WTC11 (cell line): ENCODE measurements at regions not wholly inside any gene's neighbourhood (a gene's known extent, or its start where the extent isn't known, plus 50 kb on each side); places are given as distances from the start of the nearest gene placed in this dataset.

Experiments
- ATAC-seq: fragments of 200-7000 bp; cut with Tn5 transposase; 2 replicates; pipeline ENCODE4 v1.10.0; 2021; ENCODE audit warnings: mild to moderate bottlenecking, moderate library complexity
- CTCF ChIA-PET: fragments of 300-600 bp; sonication (Branson Sonifier 250); formaldehyde crosslinking; loops from one replicate; lab custom pipeline; 2021; ENCODE audit warnings: antibody characterized with exemption; lab: Charles Lee
- POLR2A ChIA-PET: fragments of 350-600 bp; sonication (Branson Sonifier 250); formaldehyde crosslinking; loops from one replicate; lab custom pipeline; 2021; ENCODE audit warnings: antibody characterized with exemption; lab: Charles Lee
- DNase-seq: peaks from one replicate; pipeline ENCODE4 v3.0.0; 2021; ENCODE audit warnings: low spot score
- H3K27ac Mint-ChIP-seq: 2 replicates; pipeline ENCODE4 v1.8.0; 2021; ENCODE audit warnings: mixed read lengths
- H3K27me3 Mint-ChIP-seq: 2 replicates; pipeline ENCODE4 v1.8.0; 2021; ENCODE audit warnings: low read depth, mild to moderate bottlenecking, moderate library complexity, mixed read lengths
- H3K36me3 Mint-ChIP-seq: 2 replicates; pipeline ENCODE4 v1.8.0; 2021; ENCODE audit warnings: mixed read lengths
- H3K4me1 Mint-ChIP-seq: 2 replicates; pipeline ENCODE4 v1.8.0; 2022; ENCODE audit warnings: mixed read lengths
- H3K4me3 Mint-ChIP-seq: 2 replicates; pipeline ENCODE4 v1.8.0; 2021; ENCODE audit warnings: mild to moderate bottlenecking, moderate library complexity, mixed read lengths
- H3K9me3 Mint-ChIP-seq: 2 replicates; pipeline ENCODE4 v1.8.0; 2021; ENCODE audit warnings: mixed read lengths
- FOXK1 ChIP-seq: sonication (generic); formaldehyde crosslinking; IDR thresholded peaks from 2 replicates; pipeline ENCODE4 v1.8.0; 2022; ENCODE audit warnings: mild to moderate bottlenecking, moderate library complexity, missing genetic modification reagents
- GABPB1 ChIP-seq: sonication (generic); formaldehyde crosslinking; IDR thresholded peaks from 2 replicates; pipeline ENCODE4 v1.8.1; 2023; ENCODE audit warnings: mild to moderate bottlenecking, missing genetic modification reagents
- HMGA2 ChIP-seq: fragments of 250-450 bp; sonication (Bioruptor Pico); IDR thresholded peaks from 2 replicates; pipeline ENCODE4 v1.4.0; 2021; ENCODE audit warnings: mild to moderate bottlenecking, moderate library complexity
- NFYB ChIP-seq: sonication (generic); formaldehyde crosslinking; conservative IDR thresholded peaks from 2 replicates; pipeline ENCODE4 v1.8.0; 2022; ENCODE audit warnings: low read depth, missing genetic modification reagents
- OVOL2 ChIP-seq: fragments of 250-450 bp; sonication (Bioruptor Pico); IDR thresholded peaks from 2 replicates; pipeline ENCODE4 v1.9.0; 2021; ENCODE audit warnings: mild to moderate bottlenecking, borderline replicate concordance
- SMAD3 ChIP-seq: sonication (generic); formaldehyde crosslinking; IDR thresholded peaks from 2 replicates; pipeline ENCODE4 v1.8.0; 2022; ENCODE audit warnings: missing genetic modification reagents, mild to moderate bottlenecking, borderline replicate concordance
- TCF7 ChIP-seq: sonication (generic); formaldehyde crosslinking; IDR thresholded peaks from 2 replicates; pipeline ENCODE4 v1.8.0; 2022; ENCODE audit warnings: mild to moderate bottlenecking, low read depth, missing genetic modification reagents, moderate library complexity
- TP53 ChIP-seq: sonication (generic); formaldehyde crosslinking; IDR thresholded peaks from 2 replicates; pipeline ENCODE4 v1.8.1; 2023; ENCODE audit warnings: mild to moderate bottlenecking, missing genetic modification reagents
- ZNF138 ChIP-seq: sonication (generic); formaldehyde crosslinking; conservative IDR thresholded peaks from 2 replicates; pipeline ENCODE4 v1.8.1; 2022; ENCODE audit warnings: mild to moderate bottlenecking, moderate library complexity, missing genetic modification reagents
- ZNF232 ChIP-seq: sonication (generic); formaldehyde crosslinking; IDR thresholded peaks from 2 replicates; pipeline ENCODE4 v1.8.0; 2022; ENCODE audit warnings: mild to moderate bottlenecking, missing genetic modification reagents
- ZNF263 ChIP-seq: sonication (generic); formaldehyde crosslinking; IDR thresholded peaks from 2 replicates; pipeline ENCODE4 v1.8.1; 2022; ENCODE audit warnings: low read depth, mild to moderate bottlenecking, moderate library complexity, missing genetic modification reagents
- ZNF317 ChIP-seq: sonication (generic); formaldehyde crosslinking; IDR thresholded peaks from 2 replicates; pipeline ENCODE4 v1.8.1; 2023; ENCODE audit warnings: low read depth, mild to moderate bottlenecking, moderate library complexity, missing genetic modification reagents, borderline replicate concordance
- ZNF396 ChIP-seq: fragments of 250-450 bp; sonication (Bioruptor Pico); IDR thresholded peaks from 2 replicates; pipeline ENCODE4 v1.8.0; 2021; ENCODE audit warnings: mild to moderate bottlenecking, moderate library complexity, borderline replicate concordance
- ZNF423 ChIP-seq: fragments of 250-450 bp; sonication (Bioruptor Pico); IDR thresholded peaks from 2 replicates; pipeline ENCODE4 v2.1.2; 2022; ENCODE audit warnings: mild to moderate bottlenecking, moderate library complexity
- TF ChIP-seq, protein P1 (sequence below): sonication (generic); formaldehyde crosslinking; IDR thresholded peaks from 2 replicates; pipeline ENCODE4 v1.8.1; 2023; ENCODE audit warnings: mild to moderate bottlenecking, missing genetic modification reagents, borderline replicate concordance
- TF ChIP-seq, protein P2 (sequence below): sonication (generic); formaldehyde crosslinking; IDR thresholded peaks from 2 replicates; pipeline ENCODE4 v1.8.0; 2023; ENCODE audit warnings: mild to moderate bottlenecking, missing genetic modification reagents
- TF ChIP-seq, protein P3 (sequence below): fragments of 250-450 bp; sonication (Bioruptor Pico); IDR thresholded peaks from 2 replicates; pipeline ENCODE4 v1.9.0; 2021; ENCODE audit warnings: mild to moderate bottlenecking, borderline replicate concordance
- TF ChIP-seq, protein P4 (sequence below): fragments of 250-450 bp; sonication (Bioruptor Pico); conservative IDR thresholded peaks from 2 replicates; pipeline ENCODE4 v1.9.0; 2021; ENCODE audit warnings: mild to moderate bottlenecking
- TF ChIP-seq, protein P5 (sequence below): fragments of 250-450 bp; sonication (Bioruptor Pico); IDR thresholded peaks from 2 replicates; pipeline ENCODE4 v1.8.0; 2021; ENCODE audit warnings: mild to moderate bottlenecking
- TF ChIP-seq, protein P6 (sequence below): sonication (generic); formaldehyde crosslinking; IDR thresholded peaks from 2 replicates; pipeline ENCODE4 v1.8.1; 2022; ENCODE audit warnings: missing genetic modification reagents, borderline replicate concordance

DNA sequence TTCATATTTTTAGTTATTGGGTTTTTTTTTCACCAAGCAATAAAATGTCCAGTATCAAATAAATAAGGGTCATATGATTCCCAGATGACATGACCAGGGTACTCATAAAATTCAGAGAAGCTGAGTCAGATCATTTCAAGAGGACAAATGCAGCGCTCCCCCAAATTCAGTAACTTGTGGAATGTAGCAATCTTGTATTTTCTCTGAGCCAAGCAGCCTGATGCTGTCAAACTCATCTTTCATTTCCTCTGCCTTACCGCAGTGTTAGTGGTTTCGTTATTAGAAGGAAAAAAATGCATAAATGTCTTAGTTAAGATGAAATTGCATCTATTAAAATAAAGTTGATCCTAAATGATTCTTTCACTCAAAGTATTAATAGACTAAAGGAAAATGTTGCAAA, 57.8 kb upstream of the EDN1 start (continued):
- TF ChIP-seq, protein P1, sequence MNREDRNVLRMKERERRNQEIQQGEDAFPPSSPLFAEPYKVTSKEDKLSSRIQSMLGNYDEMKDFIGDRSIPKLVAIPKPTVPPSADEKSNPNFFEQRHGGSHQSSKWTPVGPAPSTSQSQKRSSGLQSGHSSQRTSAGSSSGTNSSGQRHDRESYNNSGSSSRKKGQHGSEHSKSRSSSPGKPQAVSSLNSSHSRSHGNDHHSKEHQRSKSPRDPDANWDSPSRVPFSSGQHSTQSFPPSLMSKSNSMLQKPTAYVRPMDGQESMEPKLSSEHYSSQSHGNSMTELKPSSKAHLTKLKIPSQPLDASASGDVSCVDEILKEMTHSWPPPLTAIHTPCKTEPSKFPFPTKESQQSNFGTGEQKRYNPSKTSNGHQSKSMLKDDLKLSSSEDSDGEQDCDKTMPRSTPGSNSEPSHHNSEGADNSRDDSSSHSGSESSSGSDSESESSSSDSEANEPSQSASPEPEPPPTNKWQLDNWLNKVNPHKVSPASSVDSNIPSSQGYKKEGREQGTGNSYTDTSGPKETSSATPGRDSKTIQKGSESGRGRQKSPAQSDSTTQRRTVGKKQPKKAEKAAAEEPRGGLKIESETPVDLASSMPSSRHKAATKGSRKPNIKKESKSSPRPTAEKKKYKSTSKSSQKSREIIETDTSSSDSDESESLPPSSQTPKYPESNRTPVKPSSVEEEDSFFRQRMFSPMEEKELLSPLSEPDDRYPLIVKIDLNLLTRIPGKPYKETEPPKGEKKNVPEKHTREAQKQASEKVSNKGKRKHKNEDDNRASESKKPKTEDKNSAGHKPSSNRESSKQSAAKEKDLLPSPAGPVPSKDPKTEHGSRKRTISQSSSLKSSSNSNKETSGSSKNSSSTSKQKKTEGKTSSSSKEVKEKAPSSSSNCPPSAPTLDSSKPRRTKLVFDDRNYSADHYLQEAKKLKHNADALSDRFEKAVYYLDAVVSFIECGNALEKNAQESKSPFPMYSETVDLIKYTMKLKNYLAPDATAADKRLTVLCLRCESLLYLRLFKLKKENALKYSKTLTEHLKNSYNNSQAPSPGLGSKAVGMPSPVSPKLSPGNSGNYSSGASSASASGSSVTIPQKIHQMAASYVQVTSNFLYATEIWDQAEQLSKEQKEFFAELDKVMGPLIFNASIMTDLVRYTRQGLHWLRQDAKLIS (CRISPR knock-in tag) = no peak
- TF ChIP-seq SMAD3 (no peak), TCF7 (CRISPR knock-in tag) (no peak), ZNF138 (CRISPR knock-in tag) (no peak), TP53 (CRISPR knock-in tag) (no peak), OVOL2 (CRISPR knock-in tag) (no peak), HMGA2 (no peak), ZNF396 (no peak), GABPB1 (CRISPR knock-in tag) (no peak), NFYB (no peak), ZNF423 (CRISPR knock-in tag) (no peak)
- TF ChIP-seq, protein P2, sequence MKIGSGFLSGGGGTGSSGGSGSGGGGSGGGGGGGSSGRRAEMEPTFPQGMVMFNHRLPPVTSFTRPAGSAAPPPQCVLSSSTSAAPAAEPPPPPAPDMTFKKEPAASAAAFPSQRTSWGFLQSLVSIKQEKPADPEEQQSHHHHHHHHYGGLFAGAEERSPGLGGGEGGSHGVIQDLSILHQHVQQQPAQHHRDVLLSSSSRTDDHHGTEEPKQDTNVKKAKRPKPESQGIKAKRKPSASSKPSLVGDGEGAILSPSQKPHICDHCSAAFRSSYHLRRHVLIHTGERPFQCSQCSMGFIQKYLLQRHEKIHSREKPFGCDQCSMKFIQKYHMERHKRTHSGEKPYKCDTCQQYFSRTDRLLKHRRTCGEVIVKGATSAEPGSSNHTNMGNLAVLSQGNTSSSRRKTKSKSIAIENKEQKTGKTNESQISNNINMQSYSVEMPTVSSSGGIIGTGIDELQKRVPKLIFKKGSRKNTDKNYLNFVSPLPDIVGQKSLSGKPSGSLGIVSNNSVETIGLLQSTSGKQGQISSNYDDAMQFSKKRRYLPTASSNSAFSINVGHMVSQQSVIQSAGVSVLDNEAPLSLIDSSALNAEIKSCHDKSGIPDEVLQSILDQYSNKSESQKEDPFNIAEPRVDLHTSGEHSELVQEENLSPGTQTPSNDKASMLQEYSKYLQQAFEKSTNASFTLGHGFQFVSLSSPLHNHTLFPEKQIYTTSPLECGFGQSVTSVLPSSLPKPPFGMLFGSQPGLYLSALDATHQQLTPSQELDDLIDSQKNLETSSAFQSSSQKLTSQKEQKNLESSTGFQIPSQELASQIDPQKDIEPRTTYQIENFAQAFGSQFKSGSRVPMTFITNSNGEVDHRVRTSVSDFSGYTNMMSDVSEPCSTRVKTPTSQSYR (CRISPR knock-in tag) = no peak
- TF ChIP-seq, protein P3, sequence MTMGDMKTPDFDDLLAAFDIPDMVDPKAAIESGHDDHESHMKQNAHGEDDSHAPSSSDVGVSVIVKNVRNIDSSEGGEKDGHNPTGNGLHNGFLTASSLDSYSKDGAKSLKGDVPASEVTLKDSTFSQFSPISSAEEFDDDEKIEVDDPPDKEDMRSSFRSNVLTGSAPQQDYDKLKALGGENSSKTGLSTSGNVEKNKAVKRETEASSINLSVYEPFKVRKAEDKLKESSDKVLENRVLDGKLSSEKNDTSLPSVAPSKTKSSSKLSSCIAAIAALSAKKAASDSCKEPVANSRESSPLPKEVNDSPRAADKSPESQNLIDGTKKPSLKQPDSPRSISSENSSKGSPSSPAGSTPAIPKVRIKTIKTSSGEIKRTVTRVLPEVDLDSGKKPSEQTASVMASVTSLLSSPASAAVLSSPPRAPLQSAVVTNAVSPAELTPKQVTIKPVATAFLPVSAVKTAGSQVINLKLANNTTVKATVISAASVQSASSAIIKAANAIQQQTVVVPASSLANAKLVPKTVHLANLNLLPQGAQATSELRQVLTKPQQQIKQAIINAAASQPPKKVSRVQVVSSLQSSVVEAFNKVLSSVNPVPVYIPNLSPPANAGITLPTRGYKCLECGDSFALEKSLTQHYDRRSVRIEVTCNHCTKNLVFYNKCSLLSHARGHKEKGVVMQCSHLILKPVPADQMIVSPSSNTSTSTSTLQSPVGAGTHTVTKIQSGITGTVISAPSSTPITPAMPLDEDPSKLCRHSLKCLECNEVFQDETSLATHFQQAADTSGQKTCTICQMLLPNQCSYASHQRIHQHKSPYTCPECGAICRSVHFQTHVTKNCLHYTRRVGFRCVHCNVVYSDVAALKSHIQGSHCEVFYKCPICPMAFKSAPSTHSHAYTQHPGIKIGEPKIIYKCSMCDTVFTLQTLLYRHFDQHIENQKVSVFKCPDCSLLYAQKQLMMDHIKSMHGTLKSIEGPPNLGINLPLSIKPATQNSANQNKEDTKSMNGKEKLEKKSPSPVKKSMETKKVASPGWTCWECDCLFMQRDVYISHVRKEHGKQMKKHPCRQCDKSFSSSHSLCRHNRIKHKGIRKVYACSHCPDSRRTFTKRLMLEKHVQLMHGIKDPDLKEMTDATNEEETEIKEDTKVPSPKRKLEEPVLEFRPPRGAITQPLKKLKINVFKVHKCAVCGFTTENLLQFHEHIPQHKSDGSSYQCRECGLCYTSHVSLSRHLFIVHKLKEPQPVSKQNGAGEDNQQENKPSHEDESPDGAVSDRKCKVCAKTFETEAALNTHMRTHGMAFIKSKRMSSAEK (CRISPR knock-in tag) = no peak
- TF ChIP-seq, all 79 proteins: peak for 0

DNA sequence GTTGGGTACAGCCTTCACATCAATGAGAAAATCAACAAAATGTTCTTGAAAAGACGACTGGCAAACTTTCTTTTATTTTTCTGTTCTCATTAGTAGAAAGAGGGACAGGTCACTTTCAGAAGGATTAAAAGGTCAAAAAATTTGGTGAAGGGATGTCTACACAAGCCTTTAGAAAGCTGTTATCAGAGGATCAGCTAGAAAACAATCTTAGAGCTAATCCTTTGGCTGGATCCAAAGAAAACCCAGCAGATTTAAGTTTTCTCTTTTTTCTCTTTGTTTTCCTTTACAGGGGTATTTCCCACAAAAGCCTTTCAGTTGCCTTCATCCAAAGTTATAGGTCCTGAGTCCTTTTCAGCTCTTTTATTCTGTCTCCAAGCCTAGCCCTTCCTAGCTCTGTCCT, 57.3 kb upstream of the EDN1 start:
- Mint-ChIP-seq H3K27me3 (no peaks in the 10 kb centered on the region), H3K27ac (no peak overlapping the region), H3K4me1 (peaks cover 8% of the 10 kb centered on the region), H3K4me3 (no peak overlapping the region), H3K36me3 (no peaks in the 10 kb centered on the region), H3K9me3 (peaks cover 4% of the 10 kb centered on the region; the same call in 1 of the 2 replicates)
- DNase-seq (no peak), ATAC-seq (no peak)
- TF ChIP-seq FOXK1 (no peak), ZNF232 (no peak), ZNF138 (CRISPR knock-in tag) (no peak), ZNF317 (CRISPR knock-in tag) (no peak), TP53 (CRISPR knock-in tag) (no peak), ZNF263 (CRISPR knock-in tag) (no peak)
- TF ChIP-seq, protein P4, sequence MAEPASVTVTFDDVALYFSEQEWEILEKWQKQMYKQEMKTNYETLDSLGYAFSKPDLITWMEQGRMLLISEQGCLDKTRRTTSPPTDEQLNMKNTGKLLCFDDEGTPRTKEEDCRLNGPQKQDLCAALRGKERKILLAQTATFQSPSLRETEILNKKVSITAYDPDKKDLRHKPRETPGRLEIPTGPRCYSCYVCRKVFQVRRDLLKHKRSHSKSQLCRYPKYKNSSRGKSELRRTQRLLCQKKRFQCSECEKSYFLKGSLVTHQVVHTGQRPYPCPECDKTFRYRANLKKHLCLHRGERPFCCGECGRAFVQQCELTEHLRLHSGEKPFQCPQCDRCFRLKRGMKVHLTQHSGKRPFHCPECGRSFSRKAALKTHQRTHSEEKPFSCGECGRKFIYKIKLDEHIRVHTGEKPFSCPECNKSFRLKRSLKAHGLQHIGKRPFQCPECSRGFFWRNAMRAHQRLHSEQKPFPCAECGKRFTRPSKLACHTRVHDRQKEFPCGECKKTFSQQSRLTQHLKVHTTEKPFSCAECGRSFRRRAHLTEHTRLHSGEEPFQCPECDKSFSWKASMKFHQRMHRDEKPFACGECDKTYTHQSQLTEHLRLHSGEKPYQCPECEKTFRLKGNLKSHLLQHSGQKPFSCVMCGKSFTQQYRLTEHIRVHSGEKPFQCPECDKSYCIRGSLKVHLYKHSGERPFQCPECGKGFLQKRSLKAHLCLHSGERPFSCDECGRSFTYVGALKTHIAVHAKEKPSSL (CRISPR knock-in tag) = no peak
- TF ChIP-seq, protein P5, sequence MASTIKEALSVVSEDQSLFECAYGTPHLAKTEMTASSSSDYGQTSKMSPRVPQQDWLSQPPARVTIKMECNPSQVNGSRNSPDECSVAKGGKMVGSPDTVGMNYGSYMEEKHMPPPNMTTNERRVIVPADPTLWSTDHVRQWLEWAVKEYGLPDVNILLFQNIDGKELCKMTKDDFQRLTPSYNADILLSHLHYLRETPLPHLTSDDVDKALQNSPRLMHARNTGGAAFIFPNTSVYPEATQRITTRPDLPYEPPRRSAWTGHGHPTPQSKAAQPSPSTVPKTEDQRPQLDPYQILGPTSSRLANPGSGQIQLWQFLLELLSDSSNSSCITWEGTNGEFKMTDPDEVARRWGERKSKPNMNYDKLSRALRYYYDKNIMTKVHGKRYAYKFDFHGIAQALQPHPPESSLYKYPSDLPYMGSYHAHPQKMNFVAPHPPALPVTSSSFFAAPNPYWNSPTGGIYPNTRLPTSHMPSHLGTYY (CRISPR knock-in tag) = no peak
- TF ChIP-seq, protein P6, sequence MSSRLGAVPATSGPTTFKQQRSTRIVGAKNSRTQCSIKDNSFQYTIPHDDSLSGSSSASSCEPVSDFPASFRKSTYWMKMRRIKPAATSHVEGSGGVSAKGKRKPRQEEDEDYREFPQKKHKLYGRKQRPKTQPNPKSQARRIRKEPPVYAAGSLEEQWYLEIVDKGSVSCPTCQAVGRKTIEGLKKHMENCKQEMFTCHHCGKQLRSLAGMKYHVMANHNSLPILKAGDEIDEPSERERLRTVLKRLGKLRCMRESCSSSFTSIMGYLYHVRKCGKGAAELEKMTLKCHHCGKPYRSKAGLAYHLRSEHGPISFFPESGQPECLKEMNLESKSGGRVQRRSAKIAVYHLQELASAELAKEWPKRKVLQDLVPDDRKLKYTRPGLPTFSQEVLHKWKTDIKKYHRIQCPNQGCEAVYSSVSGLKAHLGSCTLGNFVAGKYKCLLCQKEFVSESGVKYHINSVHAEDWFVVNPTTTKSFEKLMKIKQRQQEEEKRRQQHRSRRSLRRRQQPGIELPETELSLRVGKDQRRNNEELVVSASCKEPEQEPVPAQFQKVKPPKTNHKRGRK (CRISPR knock-in tag) = no peak
- ChIA-PET POLR2A (no interaction called here), CTCF (interaction anchor here (0.7 to 2.2 kb wide), 8 partner anchors 13 to 577 kb away, joined by 3 to 9 read pairs (median 6); partner anchors contain the start of gene EDN1)
